H1 (cell line): ENCODE measurements at regions not wholly inside any gene's neighbourhood (a gene's known extent, or its start where the extent isn't known, plus 50 kb on each side); places are given as distances from the start of the nearest gene placed in this dataset.

Experiments
- CTCF ChIA-PET: fragments of 300-600 bp; sonication (Branson Sonifier 250); formaldehyde crosslinking; loops from one replicate; lab custom pipeline; 2021; ENCODE audit not compliant: partially characterized antibody; lab: Charles Lee
- POLR2A ChIA-PET: fragments of 300-600 bp; sonication (Branson Sonifier 250); formaldehyde crosslinking; loops from one replicate; lab custom pipeline; 2021; ENCODE audit warnings: inconsistent platforms; ENCODE audit not compliant: partially characterized antibody; lab: Charles Lee
- DNase-seq, 2 experiments: peaks; one replicate each; pipeline versions ENCODE4 v3.0.0 to v3.0.0-alpha.2; 2010 to 2022; ENCODE audit warnings: low spot score in 2 of 2, low read depth in 1 of 2, mixed read lengths in 1 of 2
- FAIRE-seq: peaks from 2 replicates; lab custom pipeline; 2011; peaks lifted over from hg19 to GRCh38; lab: Jason Lieb, UNC
- H2AFZ ChIP-seq: 2 replicates; pipeline ENCODE4 v1.8.1; 2012; ENCODE audit warnings: low read length, inconsistent platforms
- H2AK5ac ChIP-seq: 2 replicates; pipeline ENCODE4 v1.6.1; 2013; ENCODE audit warnings: low read depth, low read length
- H2BK120ac ChIP-seq: replicated peaks from 2 replicates; pipeline ENCODE3; 2013; ENCODE audit warnings: low read depth, low read length, inconsistent platforms
- H2BK12ac ChIP-seq: 2 replicates; pipeline ENCODE4 v1.6.1; 2013; ENCODE audit warnings: low read depth, low read length
- H2BK15ac ChIP-seq: 2 replicates; pipeline ENCODE4 v1.6.1; 2013; ENCODE audit warnings: low read length
- H2BK20ac ChIP-seq: 2 replicates; pipeline ENCODE4 v1.6.1; 2013; ENCODE audit warnings: low read length
- H2BK5ac ChIP-seq: 2 replicates; pipeline ENCODE4 v1.6.1; 2013; ENCODE audit warnings: low read depth, low read length
- H3K14ac ChIP-seq: 2 replicates; pipeline ENCODE4 v1.6.1; 2013; ENCODE audit warnings: inconsistent platforms; ENCODE audit not compliant: insufficient read length
- H3K18ac ChIP-seq: 2 replicates; pipeline ENCODE4 v1.6.1; 2013; ENCODE audit warnings: low read length; ENCODE audit errors: extremely low read depth
- H3K23ac ChIP-seq: 2 replicates; pipeline ENCODE4 v1.6.1; 2013; ENCODE audit warnings: inconsistent platforms; ENCODE audit not compliant: insufficient read length
- H3K23me2 ChIP-seq: 2 replicates; pipeline ENCODE4 v1.6.1; 2013; ENCODE audit warnings: low read depth, low read length
- H3K27ac ChIP-seq: 2 replicates; pipeline ENCODE4 v1.6.1; 2011; ENCODE audit warnings: low read depth, low read length, inconsistent platforms
- H3K27me3 ChIP-seq, 4 experiments: replicated peaks in 1 of 4; 1 replicate in 1 of 4; 2 replicates in 3 of 4; pipeline versions ENCODE4 v1.6.1 to v1.8.1; 2011 to 2013; ENCODE audit warnings: low read length in 3 of 4, mild to moderate bottlenecking in 3 of 4, inconsistent platforms in 2 of 4, mixed read lengths in 2 of 4, moderate library complexity in 1 of 4; ENCODE audit not compliant: control insufficient read depth in 3 of 4, insufficient read depth in 3 of 4; ENCODE audit errors: extremely low read depth in 1 of 4
- H3K36me3 ChIP-seq, 4 experiments: 2 replicates each; pipeline versions ENCODE4 v1.6.1 to v1.8.1; 2011 to 2013; ENCODE audit warnings: mild to moderate bottlenecking in 4 of 4, low read length in 3 of 4, moderate library complexity in 2 of 4, control low read depth in 1 of 4, inconsistent platforms in 1 of 4; ENCODE audit not compliant: insufficient read depth in 4 of 4, control insufficient read depth in 2 of 4
- H3K4ac ChIP-seq: replicated peaks from 2 replicates; pipeline ENCODE3; 2013; ENCODE audit warnings: low read length, low read depth, mixed read lengths, inconsistent platforms; ENCODE audit not compliant: insufficient read length
- H3K4me1 ChIP-seq, 4 experiments: replicated peaks in 1 of 4; 1 replicate in 1 of 4; 2 replicates in 3 of 4; pipeline versions ENCODE4 v1.6.1 to v1.8.1; 2011 to 2013; ENCODE audit warnings: low read length in 3 of 4, inconsistent platforms in 2 of 4, mixed read lengths in 1 of 4; ENCODE audit not compliant: insufficient read depth in 4 of 4, control insufficient read depth in 3 of 4
- H3K4me2 ChIP-seq, 2 experiments: 2 replicates each; pipeline versions ENCODE4 v1.6.1 to v1.8.1; 2011 to 2013; ENCODE audit warnings: low read depth in 2 of 2, low read length in 2 of 2, control low read depth in 1 of 2, inconsistent platforms in 1 of 2, mild to moderate bottlenecking in 1 of 2; ENCODE audit not compliant: insufficient read depth in 1 of 2
- H3K4me3 ChIP-seq, 4 experiments: fragments of 200-600, 300-600 bp in 1 of 4; sonication (generic), shearing (Covaris generic), sonication (Bioruptor Twin) in 1 of 4; 2 replicates each; pipeline versions ENCODE4 v1.5.1 to v1.8.1; 2011 to 2016; ENCODE audit warnings: low read length in 4 of 4, low read depth in 3 of 4, control low read depth in 2 of 4, inconsistent platforms in 2 of 4, mild to moderate bottlenecking in 2 of 4, mixed read lengths in 1 of 4, moderate library complexity in 1 of 4; ENCODE audit not compliant: insufficient read depth in 2 of 4; ENCODE audit errors: extremely low read depth in 1 of 4
- H3K56ac ChIP-seq: replicated peaks from 2 replicates; pipeline ENCODE3; 2013; ENCODE audit warnings: low read depth, mild to moderate bottlenecking, mixed read lengths, low read length, inconsistent platforms; ENCODE audit not compliant: insufficient read length
- H3K79me1 ChIP-seq: 2 replicates; pipeline ENCODE4 v1.6.1; 2013; ENCODE audit warnings: low read depth, low read length, control low read depth
- H3K79me2 ChIP-seq, 2 experiments: 2 replicates each; pipeline versions ENCODE4 v1.6.1 to v1.8.1; 2012 to 2013; ENCODE audit warnings: low read length in 2 of 2, mild to moderate bottlenecking in 2 of 2, inconsistent platforms in 1 of 2; ENCODE audit not compliant: insufficient read depth in 2 of 2, control insufficient read depth in 1 of 2
- H3K9ac ChIP-seq, 4 experiments: replicated peaks in 1 of 4; 1 replicate in 1 of 4; 2 replicates in 3 of 4; pipeline versions ENCODE4 v1.6.1 to v1.8.1; 2011 to 2013; ENCODE audit warnings: low read depth in 3 of 4, low read length in 3 of 4, control low read depth in 2 of 4, mild to moderate bottlenecking in 2 of 4, moderate library complexity in 2 of 4, inconsistent platforms in 1 of 4; ENCODE audit errors: extremely low read depth in 1 of 4
- H3K9me3 ChIP-seq, 2 experiments: 2 replicates each; pipeline versions ENCODE4 v1.6.1 to v1.8.1; 2012 to 2013; ENCODE audit warnings: mild to moderate bottlenecking in 2 of 2, moderate library complexity in 2 of 2, control low read depth in 1 of 2, inconsistent platforms in 1 of 2, low read depth in 1 of 2, low read length in 1 of 2, mixed read lengths in 1 of 2; ENCODE audit not compliant: insufficient read depth in 2 of 2
- H4K20me1 ChIP-seq, 2 experiments: replicated peaks in 1 of 2; 2 replicates each; pipeline versions ENCODE3 to v1.8.1; 2011 to 2013; ENCODE audit warnings: inconsistent platforms in 2 of 2, low read length in 2 of 2, mild to moderate bottlenecking in 1 of 2; ENCODE audit not compliant: insufficient read depth in 2 of 2, control insufficient read depth in 1 of 2
- H4K5ac ChIP-seq: 2 replicates; pipeline ENCODE4 v1.6.1; 2013; ENCODE audit warnings: low read length, low read depth, mixed read lengths, inconsistent platforms; ENCODE audit not compliant: insufficient read length
- H4K8ac ChIP-seq: 2 replicates; pipeline ENCODE4 v1.8.0; 2013; ENCODE audit warnings: mild to moderate bottlenecking, moderate library complexity, low read length, inconsistent platforms; ENCODE audit not compliant: insufficient read depth; ENCODE audit errors: extremely low read depth
- H4K91ac ChIP-seq: replicated peaks from 2 replicates; pipeline ENCODE3; 2013; ENCODE audit warnings: low read length, mixed read lengths, inconsistent platforms; ENCODE audit not compliant: insufficient read length
- E2F6 ChIP-seq: IDR thresholded peaks from 2 replicates; pipeline ENCODE4 v1.6.1; 2012; ENCODE audit warnings: inconsistent platforms
- RNF2 ChIP-seq: fragments of 200-900, 300-1000 bp; sonication (generic); IDR thresholded peaks from 2 replicates; pipeline ENCODE4 v1.7.1; 2016; ENCODE audit warnings: borderline replicate concordance, low read depth, mild to moderate bottlenecking, antibody characterized with exemption, low read length; ENCODE audit not compliant: poor library complexity, severe bottlenecking; ENCODE audit errors: missing control alignments
- TCF12 ChIP-seq: IDR thresholded peaks from 2 replicates; pipeline ENCODE4 v1.6.1; 2011; ENCODE audit warnings: low read depth, mild to moderate bottlenecking, low read length
- WGBS, 2 experiments: shearing (Covaris generic) in 1 of 2; methylation state at CpG; one replicate each; pipeline versions ENCODE4 v1.1.6 to v1.1.7; 2013 to 2015; ENCODE audit warnings: low lambda C conversion rate in 2 of 2, mixed read lengths in 2 of 2, inconsistent platforms in 1 of 2, low coverage in 1 of 2, missing lambda C conversion rate in 1 of 2; ENCODE audit not compliant: insufficient replicate concordance in 2 of 2, insufficient coverage in 1 of 2, insufficient read length in 1 of 2; ENCODE audit errors: extremely low coverage in 1 of 2, missing lambda C conversion rate in 1 of 2; 5-methylcytosine and 5-hydroxymethylcytosine counted together

GRCh38 chr4:27835851-27836250, 975.2 kb downstream of the STIM2 start:
- no peak overlapping the region for H4K91ac ChIP-seq
- POLR2A ChIA-PET: no interaction called here
- no peaks in the 10 kb centered on the region for H3K79me2 ChIP-seq
- H3K27ac ChIP-seq: no peak overlapping the region
- H3K9ac ChIP-seq: no peak overlapping the region
- H4K20me1 ChIP-seq: no peaks in the 10 kb centered on the region
- H3K36me3 ChIP-seq: no peaks in the 10 kb centered on the region
- no peak overlapping the region for H3K18ac ChIP-seq
- no peak overlapping the region for H4K5ac ChIP-seq
- no peak overlapping the region for H2AK5ac ChIP-seq
- H3K4me3 ChIP-seq: no peak overlapping the region
- no peak overlapping the region for H2BK5ac ChIP-seq
- no peak overlapping the region for H2BK15ac ChIP-seq
- DNase-seq: no peak
- no peaks in the 10 kb centered on the region for H3K79me1 ChIP-seq
- no peak overlapping the region for H4K8ac ChIP-seq
- H2BK12ac ChIP-seq: no peak overlapping the region
- H3K4me2 ChIP-seq: no peak overlapping the region
- CTCF ChIA-PET: no interaction called here
- no peak overlapping the region for H3K23ac ChIP-seq
- no peak for FAIRE-seq
- no peak overlapping the region for H2AFZ ChIP-seq
- no peak overlapping the region for H3K4ac ChIP-seq
- no peak overlapping the region for H3K56ac ChIP-seq
- H3K14ac ChIP-seq: no peak overlapping the region
- no peaks in the 10 kb centered on the region for H3K27me3 ChIP-seq
- 0 out of 4 replicates have a peak, but pooled peaks cover 0 to 2% of the 10 kb centered on the region in 2 experiments for H3K9me3 ChIP-seq
- no peaks in the 10 kb centered on the region for H3K23me2 ChIP-seq
- TF ChIP-seq TCF12: no peak
- no peak for TF ChIP-seq E2F6
- no peak for TF ChIP-seq RNF2
- no peaks in the 10 kb centered on the region for H3K4me1 ChIP-seq
- H2BK120ac ChIP-seq: no peak overlapping the region
- no peak overlapping the region for H2BK20ac ChIP-seq
- WGBS, 2 experiments: 92% methylated on average over 1 of the region's 1 CpG; no CpG with 5 or more reads in 1 of the 2 experiments
